Epithelial cell of proximal tubule (primary cell): ENCODE measurements at regions not wholly inside any gene's neighbourhood (a gene's known extent, or its start where the extent isn't known, plus 50 kb on each side); places are given as distances from the start of the nearest gene placed in this dataset.

Experiments
- DNase-seq: peaks from one replicate; pipeline ENCODE4 v3.0.0-alpha.2; 2011; ENCODE audit warnings: low read depth
- H3K4me3 ChIP-seq: 2 replicates; pipeline ENCODE4 v1.5.1; 2011; ENCODE audit warnings: low read depth, mild to moderate bottlenecking, low read length
- CTCF ChIP-seq: conservative IDR thresholded peaks from 2 replicates; pipeline ENCODE4 v1.5.1; 2012; ENCODE audit warnings: low read depth, mild to moderate bottlenecking, low read length

- DNase-seq = no peak
- no peak overlapping the region for H3K4me3 ChIP-seq
- no peak for TF ChIP-seq CTCF
These were observed 65.0 kb upstream of the FMR1 start for GRCh38 chrX:147846676-147847075.

GRCh38 chrX:147847999-147848398, 63.7 kb upstream of the FMR1 start:
- TF ChIP-seq CTCF = no peak
- H3K4me3 ChIP-seq = no peak overlapping the region
- no peak for DNase-seq

- no peak for DNase-seq
- TF ChIP-seq CTCF = no peak
- no peak overlapping the region for H3K4me3 ChIP-seq
These were observed 62.9 kb upstream of the FMR1 start for GRCh38 chrX:147848543-147849443.

- no peak for TF ChIP-seq CTCF
- no peak overlapping the region for H3K4me3 ChIP-seq
- DNase-seq = no peak
These were observed 60.8 kb upstream of the FMR1 start for GRCh38 chrX:147850875-147851274.

- DNase-seq = no peak
- no peak overlapping the region for H3K4me3 ChIP-seq
- TF ChIP-seq CTCF = no peak
These were observed 58.0 kb upstream of the FMR1 start for GRCh38 chrX:147853701-147854100.

- DNase-seq = no peak
- no peak overlapping the region for H3K4me3 ChIP-seq
- TF ChIP-seq CTCF = no peak
These were observed 52.1 kb upstream of the FMR1 start for GRCh38 chrX:147859666-147860065.
